A204.1 (cell line): ENCODE measurements at regions not wholly inside any gene's neighbourhood (a gene's known extent, or its start where the extent isn't known, plus 50 kb on each side); places are given as distances from the start of the nearest gene placed in this dataset.
"Not testable (repeated sequence)": the region's sequence is repeated elsewhere in the genome, so short reads cannot be mapped to it uniquely, and the experiment has no call there.

Source experiments
- FAIRE-seq: peaks from 2 replicates; lab custom pipeline; 2012; peaks lifted over from hg19 to GRCh38; lab: Jason Lieb, UNC

GRCh38 chr14:55979781-55980180, 138.4 kb upstream of the PELI2 start:
- no peak for FAIRE-seq

DNA sequence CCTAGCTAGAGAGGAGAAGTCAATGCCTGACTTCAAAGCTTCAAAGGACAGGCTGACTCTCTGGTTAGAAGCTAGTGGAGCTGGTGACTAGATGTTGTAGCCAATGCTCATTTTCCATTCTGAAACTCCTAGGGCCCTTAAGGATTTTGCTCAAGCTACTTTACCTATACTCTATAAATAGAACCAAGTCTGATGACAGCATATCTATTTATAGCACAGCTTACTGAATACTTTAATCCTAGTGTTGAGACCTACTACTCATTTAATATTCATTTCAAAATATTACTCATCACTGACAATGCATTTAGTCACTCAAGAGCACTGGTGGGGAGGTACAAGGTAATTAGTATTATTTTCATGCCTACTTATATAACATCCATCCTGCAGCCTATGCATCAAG, 137.2 kb upstream of the PELI2 start:
- FAIRE-seq, result no peak

DNA sequence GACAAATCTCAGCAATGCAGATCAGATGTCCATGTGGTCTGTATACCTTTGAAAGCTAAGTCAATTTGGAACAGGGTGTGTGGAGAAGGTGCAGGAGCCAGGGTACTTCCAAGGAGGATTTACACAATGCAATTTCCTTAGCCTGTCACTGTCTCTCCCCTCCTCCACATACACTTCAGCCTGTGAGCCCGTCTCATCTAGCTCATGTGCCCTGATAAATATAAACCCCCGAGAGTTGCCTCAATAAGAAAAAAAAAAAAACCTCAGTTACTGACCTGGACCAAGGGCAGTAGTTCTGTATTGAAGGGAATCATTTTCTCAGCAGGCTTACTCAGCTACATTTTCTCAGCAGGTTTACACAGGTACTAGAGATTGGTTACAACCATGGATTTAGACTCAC, 132.1 kb upstream of the PELI2 start:
- FAIRE-seq, result no peak

- no peak for FAIRE-seq
These were observed 117.4 kb upstream of the PELI2 start for GRCh38 chr14:56000846-56001245.

DNA sequence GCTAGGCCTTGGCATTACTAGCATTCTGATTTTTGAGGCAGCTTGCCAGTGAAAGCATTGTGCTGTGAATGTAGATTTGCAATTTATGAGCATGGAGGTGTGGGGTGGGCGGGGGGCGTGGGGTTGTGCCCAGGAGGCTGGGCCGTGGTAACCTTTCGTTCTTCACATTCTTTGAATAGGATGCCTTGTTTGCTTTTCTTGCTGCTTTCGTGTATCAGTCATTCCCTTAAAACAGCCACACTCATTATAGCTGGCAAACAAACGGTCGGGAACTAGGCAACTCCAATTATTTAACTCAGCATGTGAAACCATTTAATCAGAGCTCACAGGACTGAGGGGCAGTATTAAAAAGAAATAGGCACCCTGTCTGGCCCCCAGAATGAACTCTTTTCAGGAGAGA, 115.9 kb upstream of the PELI2 start:
- no peak for FAIRE-seq

- FAIRE-seq, result no peak
These were observed 115.2 kb upstream of the PELI2 start for GRCh38 chr14:56002876-56003625.

- no peak for FAIRE-seq
These were observed 113.9 kb upstream of the PELI2 start for GRCh38 chr14:56004323-56004722.

- no peak for FAIRE-seq
These were observed 113.4 kb upstream of the PELI2 start for GRCh38 chr14:56004786-56005185.

DNA sequence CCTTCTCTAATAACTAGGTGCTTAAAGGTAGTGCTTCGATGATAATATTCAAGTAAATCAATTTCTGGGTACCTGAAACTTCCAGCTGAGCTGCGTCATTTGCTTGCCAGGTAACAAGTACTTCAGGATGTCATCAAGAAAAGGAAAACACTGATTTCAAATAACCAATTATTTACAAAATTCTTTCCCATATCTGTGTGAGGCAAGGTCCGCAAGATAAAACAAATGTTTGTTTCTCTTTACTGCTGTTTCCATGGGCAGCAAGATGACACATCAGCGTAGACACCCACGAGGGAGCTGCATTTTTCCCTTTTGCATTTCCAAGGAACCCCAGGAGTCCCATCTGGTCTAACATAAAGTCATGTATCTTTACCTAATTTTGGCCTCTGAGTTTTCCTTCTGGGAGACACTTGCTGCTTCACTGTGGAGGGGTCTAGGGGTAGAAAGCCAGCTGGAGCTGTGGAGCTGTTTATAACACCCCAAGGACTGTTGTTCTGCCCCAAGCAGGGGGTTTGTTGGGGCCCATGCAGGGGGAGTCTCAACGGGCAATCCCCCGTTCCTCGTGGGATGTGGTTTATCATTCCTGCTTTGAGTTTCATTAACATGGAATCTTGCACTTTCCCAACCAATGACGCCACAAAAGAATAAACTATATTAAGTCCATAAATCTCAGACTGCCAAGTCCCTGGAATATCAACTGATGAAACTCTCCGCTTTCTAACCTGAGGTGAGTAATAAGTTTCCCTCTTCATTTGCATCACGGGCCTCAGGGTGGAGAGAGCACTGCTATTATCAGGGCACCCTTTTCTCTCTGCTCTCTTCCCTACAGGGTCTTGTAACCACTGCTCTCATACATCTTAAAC, 112.8 kb upstream of the PELI2 start:
- no peak for FAIRE-seq

DNA sequence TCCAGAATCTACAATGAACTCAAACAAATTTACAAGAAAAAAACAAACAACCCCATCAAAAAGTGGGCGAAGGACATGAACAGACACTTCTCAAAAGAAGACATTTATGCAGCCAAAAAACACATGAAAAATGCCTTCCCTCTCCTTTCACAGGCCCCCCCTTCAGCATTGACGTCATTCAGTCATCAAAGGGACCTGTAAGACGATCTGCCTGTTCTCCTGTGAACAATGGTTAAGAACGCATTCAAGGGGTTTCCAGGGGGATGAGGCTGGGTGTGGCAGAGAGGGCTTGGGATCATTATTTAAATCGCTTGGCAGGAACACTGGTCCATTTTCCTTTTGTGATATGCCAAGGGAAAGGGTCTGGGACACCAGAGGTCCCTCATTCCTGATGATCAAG, 110.7 kb upstream of the PELI2 start:
- not testable (repeated sequence) for FAIRE-seq

DNA sequence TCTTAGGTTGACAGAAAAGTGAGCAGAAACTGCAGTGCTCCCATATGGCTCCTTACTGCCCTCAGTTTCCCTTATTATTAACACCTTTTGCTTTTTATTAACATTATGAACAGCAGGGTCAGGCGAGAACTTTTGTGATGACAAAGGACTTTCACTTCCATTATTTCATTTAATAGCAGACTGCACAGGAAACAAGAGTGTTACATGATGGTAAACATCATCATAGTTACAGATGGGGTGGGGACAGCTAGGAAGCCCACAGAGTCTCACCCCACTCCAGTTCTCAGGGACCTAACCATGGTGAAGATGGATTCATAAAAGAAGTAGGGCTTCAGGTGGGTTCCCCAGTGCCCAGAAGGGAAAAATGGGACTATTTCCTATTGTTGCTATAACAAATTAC, 110.1 kb upstream of the PELI2 start:
- no peak for FAIRE-seq

- FAIRE-seq, result not testable (repeated sequence)
These were observed 109.5 kb upstream of the PELI2 start for GRCh38 chr14:56008661-56009060.

- FAIRE-seq, result no peak
These were observed 94.5 kb upstream of the PELI2 start for GRCh38 chr14:56023661-56024081.

DNA sequence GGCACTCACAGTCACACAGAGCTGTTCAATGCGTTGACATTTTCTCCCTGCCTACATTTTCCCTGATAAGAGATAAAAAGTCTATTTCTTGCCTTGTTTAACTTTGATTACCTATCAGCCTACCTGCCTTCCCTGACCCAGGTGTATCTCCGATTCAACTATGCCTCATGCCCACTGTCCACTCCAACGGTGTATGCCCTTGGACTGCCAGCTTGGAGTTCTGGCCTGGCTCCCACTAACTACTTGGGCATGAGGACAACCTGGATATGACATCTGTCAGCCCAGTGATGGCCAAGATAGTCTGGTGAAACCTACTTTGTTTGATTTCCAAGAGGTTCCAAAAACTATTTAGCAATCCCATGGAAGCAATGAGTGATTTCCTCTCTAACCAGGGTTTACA, 93.0 kb upstream of the PELI2 start:
- FAIRE-seq, result no peak

DNA sequence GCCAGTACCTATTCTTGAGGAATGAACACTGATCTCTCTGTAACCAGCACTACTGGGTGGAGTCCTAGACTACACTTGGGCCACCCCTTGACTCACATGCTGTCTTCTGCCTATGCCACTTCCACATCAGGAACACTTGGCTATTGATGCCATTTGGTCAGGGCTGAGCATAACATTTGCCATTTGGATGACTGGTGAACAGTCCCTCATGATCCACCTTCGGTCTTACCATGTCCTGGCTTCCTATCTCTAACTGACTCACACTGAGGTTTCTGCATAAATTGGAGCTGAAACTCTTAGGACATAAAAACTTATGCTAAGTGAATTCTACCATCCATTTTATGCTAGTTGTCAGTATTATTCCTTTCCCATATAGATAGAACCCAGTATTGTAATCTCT, 91.7 kb upstream of the PELI2 start:
- no peak for FAIRE-seq

- no peak for FAIRE-seq
These were observed 90.8 kb upstream of the PELI2 start for GRCh38 chr14:56027421-56027820.

DNA sequence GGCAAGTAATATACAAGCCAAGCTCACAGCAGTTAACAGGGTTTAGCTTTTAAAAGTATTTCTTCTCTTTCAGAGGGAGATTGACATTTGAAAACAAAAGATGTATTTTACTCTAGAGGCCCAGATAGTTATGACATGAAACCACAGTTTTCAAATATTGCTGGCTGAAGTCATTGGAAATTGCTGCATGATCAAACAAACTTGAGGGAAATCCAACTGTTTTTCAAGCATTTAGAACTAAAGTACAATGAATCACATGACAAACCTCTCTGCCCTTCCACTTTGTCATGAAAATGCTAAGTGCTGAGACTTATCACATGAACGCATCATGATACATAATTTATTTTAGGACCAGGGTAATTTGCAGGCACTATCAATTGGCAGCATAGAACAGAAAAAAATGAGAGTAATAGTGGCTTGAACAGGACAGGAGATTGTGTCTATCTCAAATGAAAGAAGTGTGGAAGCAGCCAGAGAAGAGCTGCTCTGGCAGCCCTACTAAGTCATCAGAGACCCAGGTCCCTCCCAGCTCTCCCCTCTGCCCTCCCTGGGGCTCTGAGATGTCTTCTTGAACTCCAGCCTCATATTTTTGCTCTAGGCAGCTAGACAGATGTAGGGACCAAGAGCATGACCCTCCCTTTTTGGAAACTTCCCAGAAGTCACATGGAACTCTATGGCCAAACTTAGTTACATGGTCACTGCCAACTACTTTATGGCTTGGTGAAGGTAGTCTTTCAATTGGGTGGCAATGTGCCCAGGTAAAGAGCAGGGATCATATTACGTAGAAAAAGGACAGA, 90.1 kb upstream of the PELI2 start:
- FAIRE-seq, result no peak

- FAIRE-seq, result no peak
These were observed 81.9 kb upstream of the PELI2 start for GRCh38 chr14:56036353-56036752.

- FAIRE-seq, result no peak
These were observed 78.1 kb upstream of the PELI2 start for GRCh38 chr14:56040121-56040520.

DNA sequence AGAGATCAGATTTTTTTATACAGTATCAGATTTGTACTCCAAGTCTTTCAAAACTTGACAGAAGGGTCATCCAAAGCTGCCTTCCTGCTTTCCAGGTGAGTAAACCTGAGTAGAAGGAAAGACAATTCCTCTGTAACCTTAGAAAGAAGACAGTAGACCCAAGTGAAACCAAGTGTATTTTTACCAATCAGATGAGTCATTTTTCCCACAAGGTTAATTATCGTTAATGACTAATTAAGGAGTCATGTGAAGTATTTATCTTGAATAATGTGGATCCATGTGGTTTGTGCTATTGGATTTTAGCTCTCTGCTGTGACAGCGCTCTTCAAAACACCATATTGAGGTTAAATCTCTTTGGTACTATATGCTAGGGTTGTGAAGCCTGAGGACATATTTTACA, 74.0 kb upstream of the PELI2 start:
- FAIRE-seq, result no peak

GRCh38 chr14:56046546-56046945, 71.7 kb upstream of the PELI2 start:
- no peak for FAIRE-seq

DNA sequence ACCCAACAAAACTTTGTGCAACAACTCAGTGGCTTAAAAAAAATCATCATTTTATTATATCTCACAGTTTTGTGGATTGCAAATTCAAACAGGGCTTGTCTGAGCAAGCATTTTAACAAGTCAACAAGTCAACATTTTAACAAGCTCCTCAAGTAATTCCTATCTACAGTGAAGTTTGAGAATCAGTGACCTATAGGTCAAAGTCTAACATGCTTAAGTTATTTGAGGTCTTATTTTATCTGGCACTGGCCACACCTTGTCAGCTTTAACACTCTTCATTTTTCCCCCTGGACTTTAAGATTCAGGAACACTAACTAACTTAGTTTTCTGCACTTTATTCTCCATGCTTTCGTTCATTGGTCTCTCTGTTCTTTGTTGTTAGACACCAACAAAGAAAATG, 71.2 kb upstream of the PELI2 start:
- FAIRE-seq, result no peak

DNA sequence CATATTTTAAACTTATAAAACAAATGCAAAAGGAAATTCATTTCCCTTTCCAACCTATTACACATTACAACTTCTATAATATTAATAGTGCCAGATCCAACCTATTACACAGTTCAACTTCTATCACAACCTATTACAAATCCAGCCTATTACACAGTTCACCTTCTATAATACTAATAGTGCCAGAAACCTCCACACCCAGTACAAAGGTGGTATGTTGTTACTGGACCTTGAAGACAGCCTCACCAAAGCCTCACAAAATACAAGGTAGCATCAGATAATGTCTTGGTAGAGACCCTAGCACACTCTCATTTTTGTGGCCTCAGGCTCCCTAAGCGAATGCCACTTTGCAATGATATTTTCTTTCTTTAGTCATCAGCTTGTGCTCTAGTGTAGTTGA, 68.7 kb upstream of the PELI2 start:
- no peak for FAIRE-seq
